GM12873 (cell line): ENCODE measurements at regions not wholly inside any gene's neighbourhood (a gene's known extent, or its start where the extent isn't known, plus 50 kb on each side); places are given as distances from the start of the nearest gene placed in this dataset.

ENCODE experiments used
- CTCF ChIP-seq: IDR thresholded peaks from 2 replicates; pipeline ENCODE4 v1.5.1; 2012; ENCODE audit warnings: low read depth, mild to moderate bottlenecking, moderate library complexity, low read length, control low read depth; ENCODE audit not compliant: insufficient read depth; ENCODE audit errors: missing control alignments

- no peak for TF ChIP-seq CTCF
These were observed 122.0 kb upstream of the TMEM170B start for GRCh38 chr6:11415557-11415956.

- no peak for TF ChIP-seq CTCF
These were observed 123.2 kb upstream of the TMEM170B start for GRCh38 chr6:11414176-11414963.

- no peak for TF ChIP-seq CTCF
These were observed 123.8 kb upstream of the TMEM170B start for GRCh38 chr6:11413728-11414127.

GRCh38 chr6:11413117-11413687 lies 124.3 kb upstream of the TMEM170B start:
- TF ChIP-seq CTCF, result peak; percentile 28

GRCh38 chr6:11412616-11413015 lies 124.9 kb upstream of the TMEM170B start:
- TF ChIP-seq CTCF, result no peak

- no peak for TF ChIP-seq CTCF
These were observed 125.5 kb upstream of the TMEM170B start for GRCh38 chr6:11412011-11412424.

- TF ChIP-seq CTCF, result no peak
These were observed 126.0 kb upstream of the TMEM170B start for GRCh38 chr6:11411593-11411992.
